Activated naive CD8-positive, alpha-beta T cell treated with anti-CD3 and anti-CD28 coated beads for 36 hours (primary cell): ENCODE measurements at regions not wholly inside any gene's neighbourhood (a gene's known extent, or its start where the extent isn't known, plus 50 kb on each side); places are given as distances from the start of the nearest gene placed in this dataset.

ENCODE experiments used
- DNase-seq: peaks from one replicate; pipeline ENCODE4 v3.0.0; 2021
- H3K27ac Mint-ChIP-seq: one replicate; pipeline ENCODE4 v1.8.0; 2022; ENCODE audit warnings: mild to moderate bottlenecking, moderate library complexity, mixed read lengths
- H3K27me3 Mint-ChIP-seq: one replicate; pipeline ENCODE4 v1.8.0; 2022; ENCODE audit warnings: mild to moderate bottlenecking, mixed read lengths
- H3K36me3 Mint-ChIP-seq: one replicate; pipeline ENCODE4 v1.8.0; 2021; ENCODE audit warnings: mild to moderate bottlenecking, mixed read lengths
- H3K4me1 Mint-ChIP-seq: one replicate; pipeline ENCODE4 v1.8.0; 2021; ENCODE audit warnings: mixed read lengths
- H3K4me3 Mint-ChIP-seq: one replicate; pipeline ENCODE4 v1.8.0; 2022; ENCODE audit warnings: mild to moderate bottlenecking, moderate library complexity, mixed read lengths
- H3K9me3 Mint-ChIP-seq: one replicate; pipeline ENCODE4 v1.8.0; 2022; ENCODE audit warnings: mixed read lengths

DNA sequence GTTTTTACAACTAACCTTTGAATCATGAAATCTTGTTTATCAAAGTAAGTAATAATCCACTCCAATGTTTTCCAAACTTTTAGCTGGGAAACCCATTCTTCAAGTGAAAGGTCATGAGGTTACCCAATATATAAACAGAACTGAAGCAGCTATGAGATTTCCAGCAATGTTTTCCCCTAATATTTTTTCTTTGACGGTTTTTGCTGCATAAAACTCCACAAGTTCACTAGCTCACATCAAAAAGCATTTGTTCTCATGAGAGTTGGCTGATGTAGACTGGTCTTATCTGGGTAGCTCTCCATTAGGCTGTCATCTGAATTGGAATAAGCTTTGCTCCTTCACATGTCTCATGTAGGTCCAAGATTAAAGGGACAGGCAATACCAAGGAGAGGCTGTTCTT, 241.2 kb upstream of the LRRC3B start:
- H3K36me3 Mint-ChIP-seq = no peaks in the 10 kb centered on the region
- no peak overlapping the region for H3K4me3 Mint-ChIP-seq
- no peak for DNase-seq
- H3K27me3 Mint-ChIP-seq = no peaks in the 10 kb centered on the region
- no peak overlapping the region for H3K27ac Mint-ChIP-seq
- peaks cover 6% of the 10 kb centered on the region for H3K9me3 Mint-ChIP-seq
- H3K4me1 Mint-ChIP-seq = no peaks in the 10 kb centered on the region

- Mint-ChIP-seq H3K27me3 (no peaks in the 10 kb centered on the region), H3K4me1 (no peaks in the 10 kb centered on the region), H3K27ac (no peak overlapping the region), H3K36me3 (no peaks in the 10 kb centered on the region), H3K4me3 (no peak overlapping the region), H3K9me3 (peaks cover 4% of the 10 kb centered on the region)
- no peak for DNase-seq
These were observed 215.9 kb upstream of the LRRC3B start for GRCh38 chr3:26406636-26407035.

DNA sequence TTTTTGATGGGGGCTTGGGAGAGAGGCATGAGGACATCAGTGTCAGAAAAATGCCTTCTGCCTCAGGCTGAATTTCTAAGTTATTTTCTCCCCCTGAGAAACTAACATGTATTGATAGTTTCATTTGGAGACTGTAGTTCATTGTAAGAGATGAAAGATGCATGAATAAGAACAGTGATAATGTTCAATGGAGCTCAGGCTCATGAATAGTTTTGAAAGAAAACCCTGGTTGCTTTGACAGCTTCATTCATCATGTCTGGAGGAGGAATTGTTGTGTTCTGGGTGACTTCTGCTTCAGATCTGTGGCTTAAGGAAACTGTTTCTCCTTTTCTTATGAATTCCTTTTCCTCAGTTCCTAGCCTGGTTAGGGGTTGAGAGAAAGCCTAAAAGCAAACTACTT, 204.0 kb upstream of the LRRC3B start:
- Mint-ChIP-seq H3K27ac (no peak overlapping the region), H3K9me3 (peaks cover 4% of the 10 kb centered on the region), H3K27me3 (no peaks in the 10 kb centered on the region), H3K4me3 (no peak overlapping the region), H3K4me1 (no peaks in the 10 kb centered on the region), H3K36me3 (no peaks in the 10 kb centered on the region)
- DNase-seq = no peak

GRCh38 chr3:26422415-26422814, 200.2 kb upstream of the LRRC3B start:
- H3K36me3 Mint-ChIP-seq = no peaks in the 10 kb centered on the region
- DNase-seq = no peak
- no peaks in the 10 kb centered on the region for H3K4me1 Mint-ChIP-seq
- H3K27me3 Mint-ChIP-seq = no peaks in the 10 kb centered on the region
- H3K9me3 Mint-ChIP-seq = peaks cover 2% of the 10 kb centered on the region
- H3K27ac Mint-ChIP-seq = no peak overlapping the region
- H3K4me3 Mint-ChIP-seq = no peak overlapping the region

GRCh38 chr3:26425076-26425475, 197.5 kb upstream of the LRRC3B start:
- Mint-ChIP-seq H3K4me1 (no peaks in the 10 kb centered on the region), H3K9me3 (peaks cover 2% of the 10 kb centered on the region)

GRCh38 chr3:26428992-26429391, 193.6 kb upstream of the LRRC3B start:
- Mint-ChIP-seq H3K9me3 (peaks cover 4% of the 10 kb centered on the region), H3K4me1 (no peaks in the 10 kb centered on the region), H3K27ac (no peak overlapping the region), H3K27me3 (peaks cover 3% of the 10 kb centered on the region), H3K36me3 (no peaks in the 10 kb centered on the region), H3K4me3 (no peak overlapping the region)
- no peak for DNase-seq

More at GRCh38 chr3:26425076-26425475, 197.5 kb upstream of the LRRC3B start:
- Mint-ChIP-seq H3K27me3 (no peaks in the 10 kb centered on the region), H3K36me3 (no peaks in the 10 kb centered on the region), H3K27ac (no peak overlapping the region), H3K4me3 (no peak overlapping the region)
- DNase-seq = no peak

- Mint-ChIP-seq H3K4me3 (no peak overlapping the region), H3K27ac (no peak overlapping the region), H3K36me3 (no peaks in the 10 kb centered on the region), H3K27me3 (no peaks in the 10 kb centered on the region), H3K9me3 (peaks cover 5% of the 10 kb centered on the region), H3K4me1 (no peaks in the 10 kb centered on the region)
- DNase-seq = no peak
These were observed 184.9 kb upstream of the LRRC3B start for GRCh38 chr3:26437678-26438077.

- no peak for DNase-seq
- H3K27me3 Mint-ChIP-seq = no peaks in the 10 kb centered on the region
- no peaks in the 10 kb centered on the region for H3K4me1 Mint-ChIP-seq
- no peaks in the 10 kb centered on the region for H3K36me3 Mint-ChIP-seq
- peaks cover 3% of the 10 kb centered on the region for H3K9me3 Mint-ChIP-seq
- no peak overlapping the region for H3K4me3 Mint-ChIP-seq
- no peak overlapping the region for H3K27ac Mint-ChIP-seq
These were observed 184.1 kb upstream of the LRRC3B start for GRCh38 chr3:26438325-26438940.

DNA sequence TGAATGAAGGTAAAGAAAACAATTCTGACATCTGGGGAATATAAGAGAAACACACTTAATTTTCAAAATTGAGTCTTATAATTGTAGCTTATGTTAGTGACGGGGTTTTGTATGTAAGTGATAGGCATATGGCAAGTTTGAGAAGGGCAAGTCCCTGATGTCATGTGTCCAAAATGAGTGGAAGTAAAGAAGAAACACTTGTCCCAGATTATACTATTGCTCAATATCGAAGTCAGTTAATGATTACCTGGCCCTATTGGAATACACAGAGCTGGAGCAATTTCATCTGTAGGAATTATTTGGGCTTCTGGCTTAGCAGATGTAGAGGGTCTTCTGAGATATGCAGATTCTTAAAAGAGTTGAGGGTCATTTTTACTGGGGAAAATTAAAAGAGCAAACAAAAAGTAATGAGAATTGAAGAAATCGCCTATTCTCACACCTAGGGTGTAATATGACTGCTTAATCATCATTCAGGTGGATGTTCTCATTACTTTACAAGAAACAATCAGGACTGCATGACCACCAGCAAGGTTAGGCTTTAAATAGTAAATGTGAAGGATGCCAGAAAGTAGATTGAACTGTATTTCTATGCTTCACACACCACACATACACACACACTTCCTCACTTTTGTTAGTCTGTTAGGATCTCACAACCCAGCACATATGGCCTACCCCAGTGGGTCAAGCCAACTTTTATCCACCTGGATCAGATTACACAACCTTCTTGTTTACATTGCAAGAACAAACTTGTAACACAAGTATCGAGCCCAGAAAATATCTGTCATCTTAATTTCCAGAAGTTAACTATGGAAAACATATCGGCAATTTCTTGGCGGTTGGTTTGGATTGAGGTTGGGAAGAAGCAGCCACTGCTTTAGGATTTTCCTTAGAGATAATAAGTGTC, 183.3 kb upstream of the LRRC3B start:
- H3K27me3 Mint-ChIP-seq = no peaks in the 10 kb centered on the region
- DNase-seq = no peak
- no peak overlapping the region for H3K27ac Mint-ChIP-seq
- H3K4me1 Mint-ChIP-seq = no peaks in the 10 kb centered on the region
- H3K4me3 Mint-ChIP-seq = no peak overlapping the region
- no peaks in the 10 kb centered on the region for H3K36me3 Mint-ChIP-seq
- peaks cover 3% of the 10 kb centered on the region for H3K9me3 Mint-ChIP-seq

DNA sequence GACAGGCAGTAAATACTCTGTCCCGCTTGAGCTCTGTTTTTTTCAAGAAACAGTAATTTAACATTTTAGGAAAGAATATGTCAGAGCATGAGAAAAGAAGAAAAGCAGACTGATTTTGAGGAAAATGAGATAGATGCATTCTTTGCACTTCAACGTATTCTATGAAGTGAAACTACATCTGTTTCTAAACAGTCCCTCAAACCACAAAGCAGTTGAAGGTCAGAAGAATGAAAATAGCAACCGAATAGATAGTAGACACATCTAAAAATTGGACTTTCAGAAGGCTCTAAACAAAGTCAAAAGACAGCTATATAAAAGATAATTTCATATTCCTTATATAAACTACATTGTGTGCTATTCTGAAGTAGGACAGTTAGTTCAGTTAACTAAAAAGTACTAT, 172.6 kb upstream of the LRRC3B start:
- Mint-ChIP-seq H3K27me3 (no peaks in the 10 kb centered on the region), H3K27ac (no peak overlapping the region), H3K36me3 (no peaks in the 10 kb centered on the region), H3K9me3 (no peaks in the 10 kb centered on the region), H3K4me3 (no peak overlapping the region), H3K4me1 (no peaks in the 10 kb centered on the region)
- no peak for DNase-seq

- no peaks in the 10 kb centered on the region for H3K27me3 Mint-ChIP-seq
- no peak for DNase-seq
- H3K36me3 Mint-ChIP-seq = no peaks in the 10 kb centered on the region
- no peaks in the 10 kb centered on the region for H3K4me1 Mint-ChIP-seq
- H3K9me3 Mint-ChIP-seq = no peaks in the 10 kb centered on the region
- no peak overlapping the region for H3K27ac Mint-ChIP-seq
- no peak overlapping the region for H3K4me3 Mint-ChIP-seq
These were observed 170.2 kb upstream of the LRRC3B start for GRCh38 chr3:26452363-26452762.

DNA sequence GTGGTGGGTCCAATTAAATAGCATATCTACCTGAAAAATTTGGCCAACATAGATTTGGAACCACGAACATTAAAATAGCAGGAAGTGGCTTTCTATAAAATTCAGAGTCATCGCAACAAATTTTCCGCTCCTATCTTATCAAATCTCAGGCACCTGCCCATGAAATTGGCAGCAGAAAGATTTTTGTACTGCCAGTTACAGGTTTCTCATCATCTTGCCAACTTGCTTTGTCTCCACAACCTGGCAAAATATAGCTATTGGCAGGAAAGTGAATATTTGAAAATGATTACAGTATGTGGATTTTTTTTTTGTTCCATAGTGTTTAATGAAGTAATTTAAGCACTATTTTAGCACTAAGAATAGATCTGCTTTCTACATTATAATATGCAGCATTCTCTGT, 161.6 kb upstream of the LRRC3B start:
- H3K27me3 Mint-ChIP-seq = no peaks in the 10 kb centered on the region
- no peak overlapping the region for H3K4me3 Mint-ChIP-seq
- DNase-seq = no peak
- H3K27ac Mint-ChIP-seq = no peak overlapping the region
- H3K9me3 Mint-ChIP-seq = peaks cover 2% of the 10 kb centered on the region
- no peaks in the 10 kb centered on the region for H3K4me1 Mint-ChIP-seq
- no peaks in the 10 kb centered on the region for H3K36me3 Mint-ChIP-seq

- H3K27ac Mint-ChIP-seq = no peak overlapping the region
These were observed 150.2 kb upstream of the LRRC3B start for GRCh38 chr3:26472345-26472744.

DNA sequence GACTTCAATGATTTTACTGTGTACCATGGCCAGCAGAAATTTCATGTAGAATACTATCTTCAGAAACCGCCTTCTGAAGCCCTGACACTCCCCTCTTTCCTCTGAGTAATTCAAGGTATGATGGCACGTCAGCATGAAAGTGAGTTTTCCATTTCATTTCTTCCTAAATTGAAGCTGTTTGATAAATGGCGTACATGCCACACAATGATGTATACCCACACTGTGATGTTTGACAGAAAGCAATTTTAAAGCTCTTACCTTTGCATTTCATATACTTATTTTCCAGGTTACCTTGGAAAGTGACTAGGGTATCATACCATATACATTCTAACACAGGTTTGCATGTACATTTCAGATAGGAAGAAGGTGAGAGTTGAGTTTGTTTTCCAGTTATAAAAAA, 147.9 kb upstream of the LRRC3B start:
- Mint-ChIP-seq H3K4me1 (no peaks in the 10 kb centered on the region), H3K36me3 (no peaks in the 10 kb centered on the region), H3K9me3 (peaks cover 4% of the 10 kb centered on the region)

More at GRCh38 chr3:26472345-26472744, 150.2 kb upstream of the LRRC3B start:
- DNase-seq = no peak
- H3K4me1 Mint-ChIP-seq = no peaks in the 10 kb centered on the region
- H3K36me3 Mint-ChIP-seq = no peaks in the 10 kb centered on the region
- peaks cover 15% of the 10 kb centered on the region for H3K9me3 Mint-ChIP-seq
- H3K27me3 Mint-ChIP-seq = no peaks in the 10 kb centered on the region
- no peak overlapping the region for H3K4me3 Mint-ChIP-seq

GRCh38 chr3:26480377-26480776, 142.2 kb upstream of the LRRC3B start:
- H3K36me3 Mint-ChIP-seq = no peaks in the 10 kb centered on the region
- H3K27me3 Mint-ChIP-seq = no peaks in the 10 kb centered on the region

More for the DNA sequence above, 147.9 kb upstream of the LRRC3B start:
- Mint-ChIP-seq H3K27me3 (no peaks in the 10 kb centered on the region), H3K27ac (no peak overlapping the region), H3K4me3 (no peak overlapping the region)
- DNase-seq = no peak

DNA sequence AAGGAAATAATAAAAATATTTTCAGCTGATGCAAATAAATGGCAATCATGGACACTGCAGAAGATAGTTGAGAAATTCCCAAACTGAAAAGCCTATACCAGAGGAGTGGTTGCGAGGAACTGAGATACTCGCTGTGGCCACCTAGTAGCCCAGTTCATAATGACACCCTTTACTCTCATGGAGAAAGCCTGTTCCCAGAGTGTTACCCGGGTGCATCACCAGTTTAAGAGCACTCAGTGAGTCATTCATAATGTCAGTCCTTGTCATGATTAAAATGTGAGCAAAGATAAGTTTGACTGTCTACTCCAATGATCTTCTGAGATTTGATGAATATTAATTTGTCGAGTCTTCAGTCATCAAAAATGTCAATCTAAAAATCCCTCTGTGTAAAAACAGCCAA, 138.4 kb upstream of the LRRC3B start:
- H3K4me1 Mint-ChIP-seq = no peaks in the 10 kb centered on the region
- H3K9me3 Mint-ChIP-seq = peaks cover 3% of the 10 kb centered on the region
- H3K27ac Mint-ChIP-seq = no peak overlapping the region
- H3K36me3 Mint-ChIP-seq = no peaks in the 10 kb centered on the region
- no peaks in the 10 kb centered on the region for H3K27me3 Mint-ChIP-seq
- DNase-seq = no peak
- H3K4me3 Mint-ChIP-seq = no peak overlapping the region

More at GRCh38 chr3:26480377-26480776, 142.2 kb upstream of the LRRC3B start:
- no peak overlapping the region for H3K27ac Mint-ChIP-seq
- no peak overlapping the region for H3K4me3 Mint-ChIP-seq
- DNase-seq = no peak
- H3K9me3 Mint-ChIP-seq = peaks cover 3% of the 10 kb centered on the region
- no peaks in the 10 kb centered on the region for H3K4me1 Mint-ChIP-seq
